Stomach (tissue), 8 donors: ENCODE measurements at regions not wholly inside any gene's neighbourhood (a gene's known extent, or its start where the extent isn't known, plus 50 kb on each side); places are given as distances from the start of the nearest gene placed in this dataset.

ENCODE experiments used
- DNase-seq, 2 donors: peaks; one replicate each; pipeline versions ENCODE4 v3.0.0 to v3.0.0-alpha.2; 2013 to 2019
- H3K27ac ChIP-seq, 5 donors: fragments of 200-600 bp in 4 of 5; sonication (generic) in 4 of 5; one replicate each; pipeline ENCODE4 v1.5.1; 2013 to 2019; ENCODE audit warnings: mild to moderate bottlenecking in 1 of 5, moderate library complexity in 1 of 5
- H3K27me3 ChIP-seq, 3 donors: fragments of 200-600 bp; sonication (generic); one replicate each; pipeline ENCODE4 v1.5.1; 2017 to 2019; ENCODE audit warnings: mixed run types in 1 of 3
- H3K36me3 ChIP-seq, 4 donors: fragments of 200-600 bp; sonication (generic); 1 replicate in 3 of 4; 2 replicates in 1 of 4; pipeline ENCODE4 v1.5.1; 2016 to 2019
- H3K4me1 ChIP-seq, 4 donors: fragments of 200-600 bp; sonication (generic); one replicate each; pipeline ENCODE4 v1.5.1; 2016 to 2019
- H3K4me3 ChIP-seq, 4 donors: fragments of 200-600 bp; sonication (generic) in 3 of 4; one replicate each; pipeline ENCODE4 v1.5.1; 2016 to 2019; ENCODE audit warnings: mild to moderate bottlenecking in 1 of 4
- H3K9me3 ChIP-seq, 4 donors: fragments of 200-600 bp; sonication (generic); one replicate each; pipeline ENCODE4 v1.5.1; 2016 to 2019
- EP300 ChIP-seq: sonication (generic); formaldehyde crosslinking; IDR thresholded peaks from one replicate; pipeline ENCODE4 v1.6.1; 2017; ENCODE audit warnings: antibody characterized with exemption
- POLR2A ChIP-seq, 4 donors: fragments of 450-650 bp; IDR thresholded peaks; one replicate each; pipeline ENCODE4 v1.6.1; 2016; ENCODE audit warnings: antibody characterized with exemption in 4 of 4, control low read depth in 2 of 4, mild to moderate bottlenecking in 1 of 4, moderate library complexity in 1 of 4
- POLR2AphosphoS5 ChIP-seq, 3 donors: sonication (generic); formaldehyde crosslinking; IDR thresholded peaks; one replicate each; pipeline ENCODE4 v1.6.1; 2016; ENCODE audit warnings: antibody characterized with exemption in 3 of 3
- WGBS, 5 donors: extraction: QIAGEN DNeasy Blood & Tissue Kit in 3 of 5; methylation state at CpG; one replicate each; pipeline versions ENCODE4 v1.1.5 to v1.1.7; 2013 to 2018; 5-methylcytosine and 5-hydroxymethylcytosine counted together
- intact Hi-C: fragments of 100-400 bp; cut with DNase I; formaldehyde crosslinking; loops from one replicate; pipeline ENCODE4 v1.15.1; 2023; ENCODE audit warnings: low total_unique reads
- TF ChIP-seq, protein P1 (sequence below), 7 experiments: fragments of 450-650 bp in 4 of 7; fragments of 200-600 bp in 3 of 7; sonication (generic) in 3 of 7; IDR thresholded peaks; one replicate each; pipeline ENCODE4 v1.5.1; 2016 to 2019; ENCODE audit warnings: antibody characterized with exemption in 7 of 7, control low read depth in 2 of 7, mild to moderate bottlenecking in 1 of 7
- donor health status: healthy with polysubstance abuse.
- donor health status: Bipolar disorder and iron deficiency.
- donor health status: healthy.

DNA sequence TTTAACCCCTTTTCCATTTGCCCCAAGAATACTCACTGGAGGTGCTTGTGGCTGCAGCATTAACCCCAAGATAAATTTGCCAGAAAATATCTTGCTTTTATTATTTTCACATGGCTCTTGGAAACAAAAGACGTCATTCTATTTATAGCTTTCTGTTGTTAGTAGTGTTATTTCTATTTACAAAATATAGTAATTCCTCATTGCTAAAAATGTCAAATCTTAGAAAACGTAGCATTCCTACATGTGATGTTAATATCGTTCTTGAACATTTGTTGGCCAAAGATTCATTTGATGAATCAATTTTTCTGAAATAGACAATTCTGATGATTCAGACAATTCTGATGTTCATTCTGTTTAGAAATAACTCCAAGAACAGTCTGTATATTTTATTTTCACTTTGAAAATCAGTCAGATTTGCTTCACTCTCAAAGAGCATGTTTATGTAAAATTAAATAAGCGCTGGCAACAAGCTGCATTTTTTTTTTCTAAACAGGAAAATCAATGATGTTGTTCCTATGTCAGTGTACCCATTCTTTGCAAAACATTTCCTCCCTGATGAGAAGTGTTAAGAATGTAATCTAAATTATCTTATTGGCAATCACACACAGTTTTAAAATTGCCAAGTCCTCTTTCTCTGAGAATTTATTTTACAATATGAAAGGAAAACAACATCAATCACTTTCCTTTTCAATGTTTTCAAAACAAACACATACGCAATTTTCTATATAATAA lies 334.0 kb downstream of the KCTD12 start:
- 51 to 70% (median 67%) methylated on average over 5 of the region's 5 CpGs for WGBS, 5 donors
- TF ChIP-seq, protein P1, sequence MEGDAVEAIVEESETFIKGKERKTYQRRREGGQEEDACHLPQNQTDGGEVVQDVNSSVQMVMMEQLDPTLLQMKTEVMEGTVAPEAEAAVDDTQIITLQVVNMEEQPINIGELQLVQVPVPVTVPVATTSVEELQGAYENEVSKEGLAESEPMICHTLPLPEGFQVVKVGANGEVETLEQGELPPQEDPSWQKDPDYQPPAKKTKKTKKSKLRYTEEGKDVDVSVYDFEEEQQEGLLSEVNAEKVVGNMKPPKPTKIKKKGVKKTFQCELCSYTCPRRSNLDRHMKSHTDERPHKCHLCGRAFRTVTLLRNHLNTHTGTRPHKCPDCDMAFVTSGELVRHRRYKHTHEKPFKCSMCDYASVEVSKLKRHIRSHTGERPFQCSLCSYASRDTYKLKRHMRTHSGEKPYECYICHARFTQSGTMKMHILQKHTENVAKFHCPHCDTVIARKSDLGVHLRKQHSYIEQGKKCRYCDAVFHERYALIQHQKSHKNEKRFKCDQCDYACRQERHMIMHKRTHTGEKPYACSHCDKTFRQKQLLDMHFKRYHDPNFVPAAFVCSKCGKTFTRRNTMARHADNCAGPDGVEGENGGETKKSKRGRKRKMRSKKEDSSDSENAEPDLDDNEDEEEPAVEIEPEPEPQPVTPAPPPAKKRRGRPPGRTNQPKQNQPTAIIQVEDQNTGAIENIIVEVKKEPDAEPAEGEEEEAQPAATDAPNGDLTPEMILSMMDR (IDR thresholded peaks at IDR 0.05), result no peak
- TF ChIP-seq POLR2AphosphoS5 (IDR thresholded peaks at IDR 0.05) (no peak), POLR2A (IDR thresholded peaks at IDR 0.05) (no peak), EP300 (no peak)
- Histone ChIP-seq H3K27ac (no peak overlapping the region), H3K9me3 (no peaks in the 10 kb centered on the region), H3K4me3 (no peak overlapping the region), H3K4me1 (no peaks in the 10 kb centered on the region), H3K27me3 (no peaks in the 10 kb centered on the region), H3K36me3 (no peaks in the 10 kb centered on the region)
- DNase-seq, result no peak
- intact Hi-C loops, result no loop called here

DNA sequence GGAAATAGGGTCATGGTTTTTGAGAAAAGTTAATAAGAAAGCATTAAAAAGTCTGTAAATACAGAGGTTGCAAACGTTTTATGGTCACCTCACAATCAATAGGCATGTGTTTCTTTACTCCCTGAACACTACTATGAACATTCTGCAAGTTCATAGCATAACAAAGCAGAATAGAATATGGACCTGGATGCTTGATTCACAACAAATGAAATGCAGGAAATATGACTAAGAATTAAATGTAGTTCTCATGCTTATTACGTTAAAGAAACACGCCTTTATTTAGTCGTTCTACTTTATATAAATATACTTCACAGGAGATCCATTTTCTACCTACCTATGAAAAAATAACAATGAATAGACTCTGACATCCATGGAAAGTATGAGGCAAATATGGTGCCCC lies 344.0 kb downstream of the KCTD12 start:
- no peak overlapping the region for H3K27ac ChIP-seq
- H3K27me3 ChIP-seq, result no peaks in the 10 kb centered on the region
- intact Hi-C loops, result no loop called here
- H3K36me3 ChIP-seq, result no peaks in the 10 kb centered on the region
- no peak for TF ChIP-seq POLR2A (IDR thresholded peaks at IDR 0.05)
- H3K4me3 ChIP-seq, result no peak overlapping the region
- peaks cover 0 to 5% (median 0%) of the 10 kb centered on the region in 4 donors for H3K9me3 ChIP-seq
- 55 to 66% (median 65%) methylated on average over 4 of the region's 4 CpGs for WGBS, 5 donors
- H3K4me1 ChIP-seq, result no peaks in the 10 kb centered on the region
- no peak for DNase-seq

DNA sequence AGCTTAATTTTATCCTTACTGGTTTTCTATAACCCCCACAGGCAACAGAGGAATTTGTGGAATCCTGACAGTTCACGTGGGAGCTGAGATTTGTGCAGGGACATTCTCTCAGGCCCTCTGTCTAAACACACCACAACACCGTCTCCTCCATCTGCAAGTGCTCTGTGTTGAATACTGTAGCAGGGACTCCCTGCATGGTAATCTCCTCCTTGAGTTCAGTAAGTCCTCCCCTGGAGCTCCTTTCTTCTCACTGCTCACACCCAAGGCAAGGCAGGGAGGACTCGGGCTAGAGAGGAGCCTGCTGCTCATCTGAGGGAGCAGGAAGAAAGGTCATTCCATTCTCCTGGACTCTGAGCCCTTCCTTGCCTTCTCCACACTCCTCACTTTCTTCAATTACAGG lies 348.2 kb downstream of the KCTD12 start:
- 54 to 71% (median 66%) methylated on average over 3 of the region's 3 CpGs for WGBS, 5 donors
- Histone ChIP-seq H3K36me3 (no peaks in the 10 kb centered on the region), H3K27ac (no peak overlapping the region), H3K9me3 (peaks cover 0 to 6% (median 0%) of the 10 kb centered on the region in 4 donors), H3K4me1 (no peaks in the 10 kb centered on the region), H3K27me3 (no peaks in the 10 kb centered on the region), H3K4me3 (no peak overlapping the region)
- DNase-seq, result no peak
- TF ChIP-seq POLR2AphosphoS5 (IDR thresholded peaks at IDR 0.05) (no peak), POLR2A (IDR thresholded peaks at IDR 0.05) (no peak)
- TF ChIP-seq, protein P1 (IDR thresholded peaks at IDR 0.05), result no peak
- intact Hi-C loops, result no loop called here

DNA sequence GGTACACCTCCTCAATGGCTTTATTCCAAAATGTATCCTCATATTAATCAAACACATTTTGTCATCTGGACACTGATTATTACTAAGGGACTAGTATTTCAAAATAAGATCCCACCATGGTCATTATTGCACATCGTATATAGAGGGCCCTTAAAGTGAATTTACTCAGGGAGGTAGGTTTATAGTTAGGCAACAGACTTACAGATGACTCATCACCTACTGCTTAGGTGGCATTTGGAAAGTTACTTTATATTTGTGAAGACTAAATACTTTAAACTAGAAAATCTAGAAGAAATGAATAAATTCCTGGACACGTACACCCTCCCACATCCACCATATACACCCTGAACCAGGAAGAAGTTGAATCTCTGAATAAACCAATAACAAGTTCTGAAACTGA lies 353.0 kb downstream of the KCTD12 start:
- TF ChIP-seq, protein P1 (IDR thresholded peaks at IDR 0.05), result no peak
- no peak for TF ChIP-seq POLR2A (IDR thresholded peaks at IDR 0.05)
- TF ChIP-seq POLR2AphosphoS5 (IDR thresholded peaks at IDR 0.05), result no peak
- no peak for TF ChIP-seq EP300
- 69 to 86% (median 82%) methylated on average over 2 of the region's 2 CpGs for WGBS, 5 donors
- no peak for DNase-seq
- no peaks in the 10 kb centered on the region for H3K36me3 ChIP-seq
- intact Hi-C loops, result no loop called here
- H3K27me3 ChIP-seq, result no peaks in the 10 kb centered on the region
- no peaks in the 10 kb centered on the region for H3K4me1 ChIP-seq
- H3K9me3 ChIP-seq, result peaks cover 0 to 6% (median 0%) of the 10 kb centered on the region in 4 donors
- no peak overlapping the region for H3K27ac ChIP-seq
- H3K4me3 ChIP-seq, result no peak overlapping the region

DNA sequence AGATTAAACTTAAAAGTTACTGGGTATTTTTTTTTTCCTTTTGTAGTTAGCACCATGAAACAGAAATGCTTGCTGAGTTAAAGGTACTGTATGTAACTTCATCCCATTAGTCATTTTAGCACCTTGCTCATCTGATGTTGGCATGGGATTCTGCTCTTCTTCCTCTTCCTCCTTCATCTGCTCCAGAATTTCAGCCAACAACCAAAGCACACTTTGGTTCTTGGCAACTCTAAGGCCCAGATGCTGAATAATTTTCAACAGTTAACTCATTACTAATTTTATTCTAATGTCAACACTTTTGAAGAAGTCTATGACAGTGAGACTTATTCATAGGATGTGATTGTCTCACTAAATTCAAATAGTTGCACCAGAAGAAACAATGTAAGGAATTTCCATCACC lies 359.2 kb downstream of the KCTD12 start:
- H3K4me3 ChIP-seq, result no peak overlapping the region
- no peaks in the 10 kb centered on the region for H3K9me3 ChIP-seq
- no peak for DNase-seq
- no peak for TF ChIP-seq EP300
- TF ChIP-seq POLR2A (IDR thresholded peaks at IDR 0.05), result no peak
- TF ChIP-seq, protein P1 (IDR thresholded peaks at IDR 0.05), result no peak
- no peak for TF ChIP-seq POLR2AphosphoS5 (IDR thresholded peaks at IDR 0.05)
- no peaks in the 10 kb centered on the region for H3K36me3 ChIP-seq
- no peak overlapping the region for H3K27ac ChIP-seq
- intact Hi-C loops, result no loop called here
- H3K4me1 ChIP-seq, result no peaks in the 10 kb centered on the region
- H3K27me3 ChIP-seq, result no peaks in the 10 kb centered on the region
